GM23338 (cell line): ENCODE measurements at regions not wholly inside any gene's neighbourhood (a gene's known extent, or its start where the extent isn't known, plus 50 kb on each side); places are given as distances from the start of the nearest gene placed in this dataset.

Experiments used
- ATAC-seq: fragments of 200-7000 bp; cut with Tn5 transposase; 3 replicates; pipeline ENCODE4 v1.9.1; 2020
- DNase-seq: peaks from one replicate; pipeline ENCODE4 v3.0.0-alpha.2; 2015; ENCODE audit warnings: low spot score
- H2AFZ ChIP-seq: fragments of 200-600 bp; sonication (generic); 2 replicates; pipeline ENCODE4 v1.8.0; 2016; ENCODE audit warnings: antibody characterized with exemption, mild to moderate bottlenecking, moderate library complexity
- H3F3A ChIP-seq: fragments of 200-600 bp; sonication (generic); replicated peaks from 2 replicates; pipeline ENCODE4 v1.8.0; 2017; ENCODE audit warnings: antibody characterized with exemption, mixed run types, low read depth
- H3K27ac ChIP-seq: fragments of 200-600 bp; sonication (generic); 2 replicates; pipeline ENCODE4 v1.6.1; 2016; ENCODE audit warnings: low read depth
- H3K27me3 ChIP-seq: fragments of 200-600 bp; sonication (generic); 2 replicates; pipeline ENCODE4 v1.8.0; 2016; ENCODE audit warnings: mild to moderate bottlenecking, mixed run types, moderate library complexity; ENCODE audit not compliant: insufficient read depth
- H3K36me3 ChIP-seq: fragments of 200-600 bp; sonication (generic); 2 replicates; pipeline ENCODE4 v1.8.0; 2016; ENCODE audit warnings: mild to moderate bottlenecking; ENCODE audit not compliant: insufficient read depth
- H3K4me1 ChIP-seq: fragments of 200-600 bp; sonication (generic); 2 replicates; pipeline ENCODE4 v1.8.0; 2016; ENCODE audit warnings: mild to moderate bottlenecking, moderate library complexity; ENCODE audit not compliant: insufficient read depth
- H3K4me2 ChIP-seq: fragments of 200-600 bp; sonication (generic); 2 replicates; pipeline ENCODE4 v1.7.1; 2017; ENCODE audit warnings: mixed run types
- H3K4me3 ChIP-seq: fragments of 200-600 bp; sonication (generic); 2 replicates; pipeline ENCODE4 v1.6.1; 2016; ENCODE audit warnings: mixed run types
- H3K79me2 ChIP-seq: fragments of 200-600 bp; sonication (generic); replicated peaks from 2 replicates; pipeline ENCODE4 v1.8.0; 2017; ENCODE audit warnings: mild to moderate bottlenecking; ENCODE audit not compliant: insufficient read depth
- H3K9me2 ChIP-seq: fragments of 200-600 bp; sonication (generic); 2 replicates; pipeline ENCODE4 v1.8.0; 2017; ENCODE audit not compliant: insufficient read depth
- H4K20me1 ChIP-seq: fragments of 200-600 bp; sonication (generic); replicated peaks from 2 replicates; pipeline ENCODE4 v1.8.0; 2017; ENCODE audit warnings: mild to moderate bottlenecking; ENCODE audit not compliant: insufficient read depth
- H3K27ac Mint-ChIP-seq: 2 replicates; pipeline ENCODE4 v1.8.0; 2020; ENCODE audit warnings: inconsistent platforms, mild to moderate bottlenecking, moderate library complexity, mixed read lengths
- H3K27me3 Mint-ChIP-seq: 3 replicates; pipeline ENCODE4 v1.8.0; 2022; ENCODE audit warnings: low read depth, mild to moderate bottlenecking, moderate library complexity, mixed read lengths, inconsistent platforms; ENCODE audit not compliant: insufficient read depth, poor library complexity
- H3K36me3 Mint-ChIP-seq: 3 replicates; pipeline ENCODE4 v1.8.0; 2021; ENCODE audit warnings: low read depth, mild to moderate bottlenecking, inconsistent platforms, moderate library complexity, mixed read lengths
- H3K4me1 Mint-ChIP-seq: 3 replicates; pipeline ENCODE4 v1.8.0; 2020; ENCODE audit warnings: mild to moderate bottlenecking, inconsistent platforms, mixed read lengths
- H3K4me3 Mint-ChIP-seq: 3 replicates; pipeline ENCODE4 v1.8.0; 2021; ENCODE audit warnings: moderate library complexity, mild to moderate bottlenecking, inconsistent platforms, mixed read lengths
- H3K9me3 Mint-ChIP-seq: 3 replicates; pipeline ENCODE4 v1.8.0; 2020; ENCODE audit warnings: moderate library complexity, mild to moderate bottlenecking, inconsistent platforms, mixed read lengths
- EZH2 ChIP-seq: fragments of 200-600 bp; sonication (generic); IDR thresholded peaks from one replicate; pipeline ENCODE4 v1.8.0; 2017; ENCODE audit warnings: antibody characterized with exemption, mild to moderate bottlenecking, low read depth; ENCODE audit not compliant: unreplicated experiment
- EZH2phosphoT487 ChIP-seq: fragments of 200-600 bp; sonication (generic); IDR thresholded peaks from one replicate; pipeline ENCODE4 v1.8.1; 2018; ENCODE audit warnings: antibody characterized with exemption; ENCODE audit not compliant: unreplicated experiment
- NANOG ChIP-seq: IDR thresholded peaks from 2 replicates; pipeline ENCODE4 v1.6.1; 2016; ENCODE audit warnings: antibody characterized with exemption, borderline replicate concordance
- REST ChIP-seq: IDR thresholded peaks from one replicate; pipeline ENCODE4 v1.6.1; 2018; ENCODE audit warnings: antibody characterized with exemption; ENCODE audit not compliant: unreplicated experiment
- ZNF114 ChIP-seq: fragments of 250-450 bp; sonication (Bioruptor Pico); IDR thresholded peaks from 2 replicates; pipeline ENCODE4 v1.5.0; 2020; ENCODE audit warnings: mild to moderate bottlenecking, moderate library complexity
- ZNF331 ChIP-seq: fragments of 250-450 bp; sonication (Bioruptor Pico); IDR thresholded peaks from 2 replicates; pipeline ENCODE4 v1.5.0; 2020; ENCODE audit warnings: low read depth, mild to moderate bottlenecking, moderate library complexity
- TF ChIP-seq, protein P1 (sequence below): fragments of 250-450 bp; sonication (Bioruptor Pico); IDR thresholded peaks from 2 replicates; pipeline ENCODE4 v1.5.0; 2020; ENCODE audit warnings: mild to moderate bottlenecking, moderate library complexity

- Histone ChIP-seq H3F3A (no peaks in the 10 kb centered on the region), H3K4me2 (no peak overlapping the region), H4K20me1 (no peaks in the 10 kb centered on the region), H3K27me3 (no peaks in the 10 kb centered on the region), H3K27ac (no peak overlapping the region), H3K4me1 (no peaks in the 10 kb centered on the region), H3K36me3 (no peaks in the 10 kb centered on the region), H3K9me2 (no peaks in the 10 kb centered on the region), H3K4me3 (no peak overlapping the region), H2AFZ (no peak overlapping the region), H3K79me2 (no peaks in the 10 kb centered on the region)
- H3K27ac Mint-ChIP-seq = no peak overlapping the region
- no peak for TF ChIP-seq EZH2phosphoT487
- no peak for TF ChIP-seq REST
- TF ChIP-seq, protein P1, sequence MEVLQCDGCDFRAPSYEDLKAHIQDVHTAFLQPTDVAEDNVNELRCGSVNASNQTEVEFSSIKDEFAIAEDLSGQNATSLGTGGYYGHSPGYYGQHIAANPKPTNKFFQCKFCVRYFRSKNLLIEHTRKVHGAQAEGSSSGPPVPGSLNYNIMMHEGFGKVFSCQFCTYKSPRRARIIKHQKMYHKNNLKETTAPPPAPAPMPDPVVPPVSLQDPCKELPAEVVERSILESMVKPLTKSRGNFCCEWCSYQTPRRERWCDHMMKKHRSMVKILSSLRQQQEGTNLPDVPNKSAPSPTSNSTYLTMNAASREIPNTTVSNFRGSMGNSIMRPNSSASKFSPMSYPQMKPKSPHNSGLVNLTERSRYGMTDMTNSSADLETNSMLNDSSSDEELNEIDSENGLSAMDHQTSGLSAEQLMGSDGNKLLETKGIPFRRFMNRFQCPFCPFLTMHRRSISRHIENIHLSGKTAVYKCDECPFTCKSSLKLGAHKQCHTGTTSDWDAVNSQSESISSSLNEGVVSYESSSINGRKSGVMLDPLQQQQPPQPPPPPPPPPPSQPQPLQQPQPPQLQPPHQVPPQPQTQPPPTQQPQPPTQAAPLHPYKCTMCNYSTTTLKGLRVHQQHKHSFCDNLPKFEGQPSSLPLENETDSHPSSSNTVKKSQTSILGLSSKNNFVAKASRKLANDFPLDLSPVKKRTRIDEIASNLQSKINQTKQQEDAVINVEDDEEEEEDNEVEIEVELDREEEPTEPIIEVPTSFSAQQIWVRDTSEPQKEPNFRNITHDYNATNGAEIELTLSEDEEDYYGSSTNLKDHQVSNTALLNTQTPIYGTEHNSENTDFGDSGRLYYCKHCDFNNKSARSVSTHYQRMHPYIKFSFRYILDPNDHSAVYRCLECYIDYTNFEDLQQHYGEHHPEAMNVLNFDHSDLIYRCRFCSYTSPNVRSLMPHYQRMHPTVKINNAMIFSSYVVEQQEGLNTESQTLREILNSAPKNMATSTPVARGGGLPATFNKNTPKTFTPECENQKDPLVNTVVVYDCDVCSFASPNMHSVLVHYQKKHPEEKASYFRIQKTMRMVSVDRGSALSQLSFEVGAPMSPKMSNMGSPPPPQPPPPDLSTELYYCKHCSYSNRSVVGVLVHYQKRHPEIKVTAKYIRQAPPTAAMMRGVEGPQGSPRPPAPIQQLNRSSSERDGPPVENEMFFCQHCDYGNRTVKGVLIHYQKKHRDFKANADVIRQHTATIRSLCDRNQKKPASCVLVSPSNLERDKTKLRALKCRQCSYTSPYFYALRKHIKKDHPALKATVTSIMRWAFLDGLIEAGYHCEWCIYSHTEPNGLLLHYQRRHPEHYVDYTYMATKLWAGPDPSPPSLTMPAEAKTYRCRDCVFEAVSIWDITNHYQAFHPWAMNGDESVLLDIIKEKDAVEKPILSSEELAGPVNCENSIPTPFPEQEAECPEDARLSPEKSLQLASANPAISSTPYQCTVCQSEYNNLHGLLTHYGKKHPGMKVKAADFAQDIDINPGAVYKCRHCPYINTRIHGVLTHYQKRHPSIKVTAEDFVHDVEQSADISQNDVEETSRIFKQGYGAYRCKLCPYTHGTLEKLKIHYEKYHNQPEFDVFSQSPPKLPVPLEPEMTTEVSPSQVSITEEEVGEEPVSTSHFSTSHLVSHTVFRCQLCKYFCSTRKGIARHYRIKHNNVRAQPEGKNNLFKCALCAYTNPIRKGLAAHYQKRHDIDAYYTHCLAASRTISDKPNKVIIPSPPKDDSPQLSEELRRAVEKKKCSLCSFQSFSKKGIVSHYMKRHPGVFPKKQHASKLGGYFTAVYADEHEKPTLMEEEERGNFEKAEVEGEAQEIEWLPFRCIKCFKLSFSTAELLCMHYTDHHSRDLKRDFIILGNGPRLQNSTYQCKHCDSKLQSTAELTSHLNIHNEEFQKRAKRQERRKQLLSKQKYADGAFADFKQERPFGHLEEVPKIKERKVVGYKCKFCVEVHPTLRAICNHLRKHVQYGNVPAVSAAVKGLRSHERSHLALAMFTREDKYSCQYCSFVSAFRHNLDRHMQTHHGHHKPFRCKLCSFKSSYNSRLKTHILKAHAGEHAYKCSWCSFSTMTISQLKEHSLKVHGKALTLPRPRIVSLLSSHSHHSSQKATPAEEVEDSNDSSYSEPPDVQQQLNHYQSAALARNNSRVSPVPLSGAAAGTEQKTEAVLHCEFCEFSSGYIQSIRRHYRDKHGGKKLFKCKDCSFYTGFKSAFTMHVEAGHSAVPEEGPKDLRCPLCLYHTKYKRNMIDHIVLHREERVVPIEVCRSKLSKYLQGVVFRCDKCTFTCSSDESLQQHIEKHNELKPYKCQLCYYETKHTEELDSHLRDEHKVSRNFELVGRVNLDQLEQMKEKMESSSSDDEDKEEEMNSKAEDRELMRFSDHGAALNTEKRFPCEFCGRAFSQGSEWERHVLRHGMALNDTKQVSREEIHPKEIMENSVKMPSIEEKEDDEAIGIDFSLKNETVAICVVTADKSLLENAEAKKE (CRISPR knock-in tag) = no peak
- TF ChIP-seq ZNF114 (CRISPR knock-in tag) = no peak
- no peak for TF ChIP-seq EZH2
- TF ChIP-seq ZNF331 = no peak
- no peak for TF ChIP-seq NANOG
- no peak overlapping the region for H3K4me3 Mint-ChIP-seq
- H3K9me3 Mint-ChIP-seq = peaks cover 2% of the 10 kb centered on the region; the same call in 2 of the 3 replicates
- ATAC-seq = no peak
- H3K4me1 Mint-ChIP-seq = no peaks in the 10 kb centered on the region
- peaks cover 2% of the 10 kb centered on the region for H3K27me3 Mint-ChIP-seq
- no peaks in the 10 kb centered on the region for H3K36me3 Mint-ChIP-seq
- DNase-seq = no peak
Observed at GRCh38 chr15:69615736-69616135, 163.1 kb downstream of the RPLP1 start.
